ENCODE measurements at regions not wholly inside any gene's neighbourhood (a gene's known extent, or its start where the extent isn't known, plus 50 kb on each side); places are given as distances from the start of the nearest gene placed in this dataset.

DNA sequence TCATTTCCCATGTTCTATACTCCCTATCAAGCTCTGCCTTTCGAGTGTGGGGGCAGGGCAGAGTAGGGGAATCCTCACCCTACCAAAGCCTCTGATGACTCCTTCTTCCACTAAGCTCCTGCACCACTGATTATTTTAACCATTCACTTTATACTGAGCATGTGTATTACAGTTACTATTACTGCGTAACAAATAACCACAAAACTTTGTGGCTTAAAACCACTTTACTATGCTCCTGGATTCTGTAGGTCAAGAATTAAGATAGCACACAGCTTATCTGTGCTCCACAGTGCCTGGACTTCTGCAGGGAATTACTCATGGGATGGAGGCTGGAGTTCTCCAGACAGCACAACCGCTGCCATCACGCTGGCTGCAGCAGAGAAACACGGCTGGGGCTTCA, 117.4 kb upstream of the DNAJC10 start:
- TF ChIP-seq POLR2A (IDR thresholded peaks at IDR 0.05; ENCODE audit: low read depth, low read length) (no peak), TAF1 (IDR thresholded peaks at IDR 0.05; ENCODE audit: borderline replicate concordance, low read depth, low read length) (no peak), POLR2AphosphoS5 (IDR thresholded peaks at IDR 0.05; ENCODE audit: low read depth, low read length) (no peak)

Measured in GM12892 (cell line).